ENCODE measurements at regions not wholly inside any gene's neighbourhood (a gene's known extent, or its start where the extent isn't known, plus 50 kb on each side); places are given as distances from the start of the nearest gene placed in this dataset.

GRCh38 chr15:81062937-81063336, 62.2 kb downstream of the TLNRD1 start (continued):
- no peak for TF ChIP-seq REST (IDR thresholded peaks at IDR 0.05; ENCODE audit: unreplicated experiment)
- no peak for TF ChIP-seq CTCF (conservative IDR thresholded peaks at IDR 0.05; ENCODE audit: low read depth in 2 of 2)
- TF ChIP-seq EZH2 (IDR thresholded peaks at IDR 0.05; ENCODE audit: low read depth, unreplicated experiment), result no peak

DNA sequence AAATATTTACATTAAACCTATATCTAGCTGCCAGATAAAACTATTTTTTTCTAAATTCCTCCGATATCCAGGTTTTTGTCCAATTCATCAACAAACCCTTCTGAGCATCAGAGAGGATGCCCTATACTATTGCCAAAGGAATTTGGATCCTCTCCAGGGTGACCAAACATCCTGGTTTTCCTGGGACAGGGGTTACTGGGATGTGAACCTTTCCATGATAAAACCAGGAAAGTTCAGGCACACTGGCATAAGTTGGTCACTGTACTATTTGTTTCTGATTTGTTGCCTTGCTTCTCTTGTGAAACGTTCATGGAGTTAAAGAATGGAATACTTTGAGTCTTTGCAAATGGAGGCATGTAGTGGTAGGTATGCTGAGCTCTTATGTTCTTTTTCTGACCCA, 63.5 kb downstream of the TLNRD1 start:
- ATAC-seq (no peak), DNase-seq (ENCODE audit: low spot score) (no peak)
- Mint-ChIP-seq H3K36me3 (ENCODE audit: low read depth) (no peaks in the 10 kb centered on the region), H3K4me3 (no peak overlapping the region), H3K4me1 (no peaks in the 10 kb centered on the region), H3K9me3 (no peaks in the 10 kb centered on the region; the same call in 2 of the 3 replicates), H3K27me3 (ENCODE audit: insufficient read depth, low read depth, poor library complexity) (peaks cover 1% of the 10 kb centered on the region), H3K27ac (no peak overlapping the region)
- H3K27me3 ChIP-seq (ENCODE audit: insufficient read depth), result no peaks in the 10 kb centered on the region
- no peak overlapping the region for H3K4me2 ChIP-seq
- no peak overlapping the region for H2AFZ ChIP-seq
- H3K36me3 ChIP-seq (ENCODE audit: insufficient read depth), result no peaks in the 10 kb centered on the region
- H3K27ac ChIP-seq (ENCODE audit: low read depth), result no peak overlapping the region
- H3K79me2 ChIP-seq (replicated peaks; ENCODE audit: insufficient read depth), result no peaks in the 10 kb centered on the region
- H3F3A ChIP-seq (replicated peaks; ENCODE audit: low read depth), result no peaks in the 10 kb centered on the region
- H3K4me3 ChIP-seq, result no peak overlapping the region
- H4K20me1 ChIP-seq (replicated peaks; ENCODE audit: insufficient read depth), result no peaks in the 10 kb centered on the region
- no peaks in the 10 kb centered on the region for H3K9me2 ChIP-seq (ENCODE audit: insufficient read depth)
- H3K4me1 ChIP-seq (ENCODE audit: insufficient read depth), result no peaks in the 10 kb centered on the region
- no peak for TF ChIP-seq CTCF (conservative IDR thresholded peaks at IDR 0.05; ENCODE audit: low read depth in 2 of 2)
- no peak for TF ChIP-seq STAT1 (IDR thresholded peaks at IDR 0.05; ENCODE audit: unreplicated experiment)
- no peak for TF ChIP-seq CREB1 (CRISPR knock-in tag; IDR thresholded peaks at IDR 0.05; ENCODE audit: low read depth)
- no peak for TF ChIP-seq JUNB (IDR thresholded peaks at IDR 0.05; ENCODE audit: unreplicated experiment)
- no peak for TF ChIP-seq EZH2phosphoT487 (IDR thresholded peaks at IDR 0.05; ENCODE audit: unreplicated experiment)
- TF ChIP-seq, protein P1, sequence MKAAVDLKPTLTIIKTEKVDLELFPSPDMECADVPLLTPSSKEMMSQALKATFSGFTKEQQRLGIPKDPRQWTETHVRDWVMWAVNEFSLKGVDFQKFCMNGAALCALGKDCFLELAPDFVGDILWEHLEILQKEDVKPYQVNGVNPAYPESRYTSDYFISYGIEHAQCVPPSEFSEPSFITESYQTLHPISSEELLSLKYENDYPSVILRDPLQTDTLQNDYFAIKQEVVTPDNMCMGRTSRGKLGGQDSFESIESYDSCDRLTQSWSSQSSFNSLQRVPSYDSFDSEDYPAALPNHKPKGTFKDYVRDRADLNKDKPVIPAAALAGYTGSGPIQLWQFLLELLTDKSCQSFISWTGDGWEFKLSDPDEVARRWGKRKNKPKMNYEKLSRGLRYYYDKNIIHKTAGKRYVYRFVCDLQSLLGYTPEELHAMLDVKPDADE (IDR thresholded peaks at IDR 0.05), result no peak
- TF ChIP-seq NANOG (IDR thresholded peaks at IDR 0.05; ENCODE audit: borderline replicate concordance), result no peak
- no peak for TF ChIP-seq ZNF331 (CRISPR knock-in tag; IDR thresholded peaks at IDR 0.05; ENCODE audit: low read depth)
- no peak for TF ChIP-seq ZNF114 (CRISPR knock-in tag; IDR thresholded peaks at IDR 0.05)
- TF ChIP-seq REST (IDR thresholded peaks at IDR 0.05; ENCODE audit: unreplicated experiment), result no peak
- no peak for TF ChIP-seq EZH2 (IDR thresholded peaks at IDR 0.05; ENCODE audit: low read depth, unreplicated experiment)
- no peak for TF ChIP-seq POLR2AphosphoS5 (IDR thresholded peaks at IDR 0.05; ENCODE audit: low read depth)
